ENCODE measurements at regions not wholly inside any gene's neighbourhood (a gene's known extent, or its start where the extent isn't known, plus 50 kb on each side); places are given as distances from the start of the nearest gene placed in this dataset.
"Not testable (repeated sequence)": the region's sequence is repeated elsewhere in the genome, so short reads cannot be mapped to it uniquely, and the experiment has no call there.

GRCh38 chr10:117430535-117430934, 55.3 kb upstream of the PDZD8 start:
- not testable (repeated sequence) for TF ChIP-seq SRSF1 (IDR thresholded peaks at IDR 0.05; ENCODE audit: low read depth, low read length); E2F6 (IDR thresholded peaks at IDR 0.05; ENCODE audit: borderline replicate concordance in 1 of 2, extremely low read depth in 1 of 2, insufficient read depth in 1 of 2, insufficient read length in 1 of 2, low read depth in 1 of 2, low read length in 1 of 2, poor library complexity in 1 of 2, severe bottlenecking in 1 of 2); CTCF (IDR thresholded peaks at IDR 0.05 in 2 of 3, conservative IDR thresholded peaks at IDR 0.05 in 1 of 3; ENCODE audit: insufficient read depth in 2 of 3, low read depth in 1 of 3, low read length in 3 of 3)

Measured in K562 (cell line).